Type B pancreatic cell (in vitro differentiated cells): ENCODE measurements at regions not wholly inside any gene's neighbourhood (a gene's known extent, or its start where the extent isn't known, plus 50 kb on each side); places are given as distances from the start of the nearest gene placed in this dataset.

Experiments
- DNase-seq: peaks from one replicate; pipeline ENCODE4 v3.0.0; 2021; ENCODE audit warnings: mixed read lengths; ENCODE audit not compliant: unreplicated experiment; ENCODE audit errors: extremely low spot score
- H3K27ac Mint-ChIP-seq: 2 replicates; pipeline ENCODE4 v1.8.0; 2021; ENCODE audit warnings: mild to moderate bottlenecking, mixed read lengths
- H3K27me3 Mint-ChIP-seq: 2 replicates; pipeline ENCODE4 v1.8.0; 2021; ENCODE audit warnings: mixed read lengths
- H3K36me3 Mint-ChIP-seq: 2 replicates; pipeline ENCODE4 v1.8.0; 2021; ENCODE audit warnings: mixed read lengths
- H3K4me1 Mint-ChIP-seq: one replicate; pipeline ENCODE4 v1.8.0; 2021; ENCODE audit warnings: mixed read lengths; ENCODE audit not compliant: unreplicated experiment
- H3K4me3 Mint-ChIP-seq: 2 replicates; pipeline ENCODE4 v1.8.0; 2021; ENCODE audit warnings: mild to moderate bottlenecking, mixed read lengths
- H3K9me3 Mint-ChIP-seq: 2 replicates; pipeline ENCODE4 v1.8.0; 2021; ENCODE audit warnings: mixed read lengths
- TF ChIP-seq, protein P1 (sequence below): fragments of 200-600 bp; sonication (generic); conservative IDR thresholded peaks from 2 replicates; pipeline ENCODE4 v1.5.0; 2021; ENCODE audit warnings: antibody characterized with exemption, mild to moderate bottlenecking

DNA sequence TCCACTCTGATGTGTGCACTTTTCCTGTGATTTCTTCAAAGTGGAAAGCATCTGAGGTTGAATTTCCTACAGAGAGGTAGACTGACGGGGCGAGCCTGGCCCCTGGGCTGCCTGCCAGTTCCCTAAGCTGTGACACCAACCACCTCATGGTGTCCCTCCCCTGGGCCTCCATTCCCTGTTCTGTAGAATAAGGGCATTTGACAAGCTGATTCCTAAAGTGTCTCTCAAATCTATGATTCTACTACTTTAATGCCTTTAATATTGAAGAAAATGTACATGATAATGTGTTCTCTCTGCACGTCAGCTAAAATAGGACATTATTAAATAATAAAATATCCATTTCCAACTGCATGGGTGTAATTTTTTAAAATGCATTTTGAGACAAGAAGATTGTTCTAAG is 105.1 kb downstream of the SEC61G start:
- H3K4me3 Mint-ChIP-seq, result no peak overlapping the region

DNA sequence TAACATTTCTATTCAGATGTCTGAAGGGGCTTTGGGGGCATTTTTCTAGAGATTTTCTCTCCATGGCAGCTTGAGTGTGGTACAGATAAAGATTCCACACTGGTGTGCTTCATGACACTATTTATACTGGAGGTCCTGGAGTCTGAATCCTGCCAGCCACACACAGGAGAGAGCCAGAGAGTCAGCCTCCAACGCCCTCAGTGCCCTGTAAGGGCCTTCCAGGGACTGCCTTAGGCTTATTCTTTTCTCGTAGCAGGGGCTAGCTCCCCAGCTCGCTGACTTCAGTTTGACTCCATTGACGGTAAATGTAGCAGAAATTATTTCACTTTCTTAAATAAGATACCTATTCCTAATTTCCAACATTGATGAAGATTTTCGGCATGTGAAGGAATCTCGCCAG is 100.9 kb downstream of the VSTM2A start:
- Mint-ChIP-seq H3K4me3 (no peak overlapping the region), H3K27me3 (peaks cover 4% of the 10 kb centered on the region), H3K9me3 (no peaks in the 10 kb centered on the region), H3K27ac (no peak overlapping the region), H3K36me3 (no peaks in the 10 kb centered on the region), H3K4me1 (no peaks in the 10 kb centered on the region)
- no peak for DNase-seq
- TF ChIP-seq, protein P1, sequence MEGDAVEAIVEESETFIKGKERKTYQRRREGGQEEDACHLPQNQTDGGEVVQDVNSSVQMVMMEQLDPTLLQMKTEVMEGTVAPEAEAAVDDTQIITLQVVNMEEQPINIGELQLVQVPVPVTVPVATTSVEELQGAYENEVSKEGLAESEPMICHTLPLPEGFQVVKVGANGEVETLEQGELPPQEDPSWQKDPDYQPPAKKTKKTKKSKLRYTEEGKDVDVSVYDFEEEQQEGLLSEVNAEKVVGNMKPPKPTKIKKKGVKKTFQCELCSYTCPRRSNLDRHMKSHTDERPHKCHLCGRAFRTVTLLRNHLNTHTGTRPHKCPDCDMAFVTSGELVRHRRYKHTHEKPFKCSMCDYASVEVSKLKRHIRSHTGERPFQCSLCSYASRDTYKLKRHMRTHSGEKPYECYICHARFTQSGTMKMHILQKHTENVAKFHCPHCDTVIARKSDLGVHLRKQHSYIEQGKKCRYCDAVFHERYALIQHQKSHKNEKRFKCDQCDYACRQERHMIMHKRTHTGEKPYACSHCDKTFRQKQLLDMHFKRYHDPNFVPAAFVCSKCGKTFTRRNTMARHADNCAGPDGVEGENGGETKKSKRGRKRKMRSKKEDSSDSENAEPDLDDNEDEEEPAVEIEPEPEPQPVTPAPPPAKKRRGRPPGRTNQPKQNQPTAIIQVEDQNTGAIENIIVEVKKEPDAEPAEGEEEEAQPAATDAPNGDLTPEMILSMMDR, result no peak

More for the DNA sequence above, 105.1 kb downstream of the SEC61G start:
- Mint-ChIP-seq H3K9me3 (no peaks in the 10 kb centered on the region), H3K27me3 (peaks cover 13% of the 10 kb centered on the region), H3K27ac (no peak overlapping the region), H3K4me1 (no peaks in the 10 kb centered on the region), H3K36me3 (no peaks in the 10 kb centered on the region)
- DNase-seq, result no peak
- TF ChIP-seq, protein P1, result no peak

DNA sequence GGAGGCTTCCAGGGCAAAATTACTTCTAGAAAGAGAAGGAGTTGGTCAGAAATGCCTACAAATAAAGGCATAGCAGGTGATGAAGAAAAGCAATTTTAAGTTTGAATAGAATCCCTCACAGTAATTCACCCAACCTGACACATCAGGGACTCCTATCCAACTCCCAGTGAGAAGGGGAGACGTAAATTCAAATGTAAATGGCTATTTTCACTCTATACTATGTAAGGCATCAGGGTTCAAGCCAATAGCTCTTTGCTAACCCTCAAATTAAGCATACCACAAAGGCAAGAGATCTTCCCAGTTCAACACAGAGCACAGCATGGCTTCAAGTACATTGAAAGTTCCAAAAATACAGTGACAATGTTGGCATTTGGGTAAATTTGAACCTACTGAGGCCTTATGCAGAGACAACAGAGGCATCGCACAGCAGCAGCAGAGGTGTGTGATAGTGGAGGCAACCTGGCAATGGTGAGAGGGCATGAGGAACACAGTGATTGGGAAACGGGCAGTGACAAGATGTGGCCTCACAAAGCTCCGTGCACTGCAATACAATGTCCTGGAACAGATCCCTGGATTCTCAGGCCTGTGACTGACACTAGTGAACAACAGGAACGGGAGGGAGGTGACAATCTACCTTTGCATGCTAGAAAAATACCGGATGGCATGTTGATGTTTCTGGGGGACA is 95.7 kb downstream of the VSTM2A start:
- DNase-seq, result no peak
- no peaks in the 10 kb centered on the region for H3K9me3 Mint-ChIP-seq
- H3K27me3 Mint-ChIP-seq, result no peaks in the 10 kb centered on the region
- TF ChIP-seq, protein P1, result no peak
- no peak overlapping the region for H3K4me3 Mint-ChIP-seq
- H3K36me3 Mint-ChIP-seq, result no peaks in the 10 kb centered on the region
- H3K4me1 Mint-ChIP-seq, result no peaks in the 10 kb centered on the region
- H3K27ac Mint-ChIP-seq, result no peak overlapping the region

DNA sequence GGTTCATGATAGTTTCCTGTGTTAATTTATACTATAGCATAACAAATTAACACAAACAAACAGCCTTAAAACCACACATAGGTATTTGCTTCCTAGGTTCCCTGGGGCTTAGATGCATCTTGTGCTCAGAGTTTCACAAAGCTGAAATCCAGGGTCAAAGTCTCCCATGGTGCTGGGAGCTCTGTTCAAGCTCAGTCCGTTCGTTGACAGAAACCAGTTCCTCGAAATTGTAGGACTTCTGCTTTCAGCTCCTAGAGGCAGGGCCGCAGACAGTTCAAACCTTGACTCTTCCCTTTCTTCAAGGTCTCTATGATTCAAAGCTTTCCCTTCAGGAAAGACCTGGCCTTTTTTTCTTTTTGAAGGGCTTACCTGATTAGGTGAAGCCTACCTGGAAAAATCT is 90.5 kb downstream of the VSTM2A start:
- H3K4me1 Mint-ChIP-seq, result no peaks in the 10 kb centered on the region
- no peak for DNase-seq
- no peaks in the 10 kb centered on the region for H3K27me3 Mint-ChIP-seq
- TF ChIP-seq, protein P1, result no peak
- H3K36me3 Mint-ChIP-seq, result no peaks in the 10 kb centered on the region
- peaks cover 4% of the 10 kb centered on the region for H3K9me3 Mint-ChIP-seq
- H3K27ac Mint-ChIP-seq, result no peak overlapping the region
- no peak overlapping the region for H3K4me3 Mint-ChIP-seq

DNA sequence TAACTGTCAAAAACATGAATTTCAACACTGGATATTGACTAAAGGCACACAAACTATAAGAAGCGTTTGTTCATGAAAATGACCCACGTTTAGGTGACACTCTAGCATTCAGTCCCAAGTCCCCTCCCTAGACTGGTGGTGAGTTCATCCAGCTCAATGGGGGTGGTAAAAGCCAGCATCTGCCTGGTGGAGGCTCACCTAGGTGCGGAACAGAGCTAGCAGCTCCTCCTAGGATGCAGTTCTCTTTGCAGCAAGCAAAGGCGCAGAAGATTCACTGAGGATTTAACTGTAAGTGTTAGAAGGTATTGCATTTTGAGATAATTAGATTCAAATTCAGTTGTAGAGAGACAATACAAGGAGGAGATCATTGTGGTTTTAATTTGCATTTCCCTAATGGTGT is 87.6 kb downstream of the VSTM2A start:
- no peak for DNase-seq

More for the DNA sequence above, 87.6 kb downstream of the VSTM2A start:
- no peaks in the 10 kb centered on the region for H3K36me3 Mint-ChIP-seq
- no peaks in the 10 kb centered on the region for H3K27me3 Mint-ChIP-seq
- TF ChIP-seq, protein P1, result no peak
- no peak overlapping the region for H3K4me3 Mint-ChIP-seq
- no peak overlapping the region for H3K27ac Mint-ChIP-seq
- no peaks in the 10 kb centered on the region for H3K4me1 Mint-ChIP-seq
- H3K9me3 Mint-ChIP-seq, result peaks cover 4% of the 10 kb centered on the region
